SK-N-SH treated with all-trans-retinoic acid at 6 μM for 48 hours (cell line): ENCODE measurements at regions not wholly inside any gene's neighbourhood (a gene's known extent, or its start where the extent isn't known, plus 50 kb on each side); places are given as distances from the start of the nearest gene placed in this dataset.
"Not testable (repeated sequence)": the region's sequence is repeated elsewhere in the genome, so short reads cannot be mapped to it uniquely, and the experiment has no call there.

Experiments used
- ATAC-seq: fragments of 200-7000 bp; cut with Tn5 transposase; 3 replicates; pipeline ENCODE4 v1.9.1; 2020; ENCODE audit warnings: mild to moderate bottlenecking, moderate library complexity
- ARNTL ChIP-seq: fragments of 450-650 bp; formaldehyde crosslinking; IDR thresholded peaks from 2 replicates; pipeline ENCODE4 v1.5.0; 2020; ENCODE audit warnings: low read depth, mild to moderate bottlenecking, moderate library complexity, borderline replicate concordance
- CREB5 ChIP-seq: fragments of 250-450 bp; sonication (Bioruptor Pico); IDR thresholded peaks from 2 replicates; pipeline ENCODE4 v1.5.1; 2020; ENCODE audit warnings: low read depth, mild to moderate bottlenecking, moderate library complexity
- CSDC2 ChIP-seq: fragments of 250-450 bp; sonication (Bioruptor Pico); IDR thresholded peaks from 2 replicates; pipeline ENCODE4 v1.5.0; 2020; ENCODE audit warnings: mild to moderate bottlenecking, moderate library complexity
- ESRRG ChIP-seq: fragments of 250-450 bp; sonication (Bioruptor Pico); IDR thresholded peaks from 2 replicates; pipeline ENCODE4 v1.6.1; 2021; ENCODE audit warnings: mild to moderate bottlenecking
- ISL1 ChIP-seq: fragments of 250-450 bp; sonication (Bioruptor Pico); IDR thresholded peaks from 2 replicates; pipeline ENCODE4 v2.1.2; 2022; ENCODE audit warnings: mild to moderate bottlenecking, moderate library complexity
- PATZ1 ChIP-seq: fragments of 250-450 bp; sonication (Bioruptor Pico); IDR thresholded peaks from 2 replicates; pipeline ENCODE4 v1.8.0; 2020; ENCODE audit warnings: mild to moderate bottlenecking, moderate library complexity, borderline replicate concordance
- POU6F1 ChIP-seq: fragments of 250-450 bp; sonication (Bioruptor Pico); IDR thresholded peaks from 2 replicates; pipeline ENCODE4 v1.8.0; 2021; ENCODE audit warnings: low read depth, mild to moderate bottlenecking, moderate library complexity, borderline replicate concordance
- RARB ChIP-seq: fragments of 250-450 bp; sonication (Bioruptor Pico); IDR thresholded peaks from 2 replicates; pipeline ENCODE4 v1.8.0; 2021; ENCODE audit warnings: mild to moderate bottlenecking, moderate library complexity
- SNAI2 ChIP-seq: fragments of 250-450 bp; sonication (Bioruptor Pico); IDR thresholded peaks from 2 replicates; pipeline ENCODE4 v1.5.0; 2020; ENCODE audit warnings: mild to moderate bottlenecking, moderate library complexity
- TCF4 ChIP-seq: fragments of 250-450 bp; sonication (Bioruptor Pico); IDR thresholded peaks from 2 replicates; pipeline ENCODE4 v1.8.0; 2021; ENCODE audit warnings: mild to moderate bottlenecking, moderate library complexity, borderline replicate concordance
- TSHZ2 ChIP-seq: fragments of 250-450 bp; sonication (Bioruptor Pico); IDR thresholded peaks from 2 replicates; pipeline ENCODE4 v1.5.0; 2020; ENCODE audit warnings: mild to moderate bottlenecking, moderate library complexity
- ZFP3 ChIP-seq: fragments of 250-450 bp; sonication (Bioruptor Pico); IDR thresholded peaks from 2 replicates; pipeline ENCODE4 v1.5.0; 2020; ENCODE audit warnings: mild to moderate bottlenecking, moderate library complexity
- ZFP30 ChIP-seq: fragments of 450-650 bp; formaldehyde crosslinking; IDR thresholded peaks from 2 replicates; pipeline ENCODE4 v1.5.0; 2022; ENCODE audit warnings: mild to moderate bottlenecking, moderate library complexity
- ZNF565 ChIP-seq: fragments of 450-650 bp; formaldehyde crosslinking; conservative IDR thresholded peaks from 2 replicates; pipeline ENCODE4 v1.5.0; 2020; ENCODE audit warnings: low read depth, mild to moderate bottlenecking, moderate library complexity
- ZNF8 ChIP-seq: fragments of 450-650 bp; formaldehyde crosslinking; IDR thresholded peaks from 2 replicates; pipeline ENCODE4 v1.5.0; 2020; ENCODE audit warnings: mild to moderate bottlenecking, moderate library complexity

GRCh38 chr12:28035500-28035899 is 63.0 kb upstream of the PTHLH start:
- peak; percentile 46 for ATAC-seq
- no peak for TF ChIP-seq POU6F1 (CRISPR knock-in tag)
- TF ChIP-seq CREB5: no peak
- TF ChIP-seq TSHZ2 (CRISPR knock-in tag): no peak
- TF ChIP-seq ZFP3 (CRISPR knock-in tag): no peak
- TF ChIP-seq PATZ1: no peak
- TF ChIP-seq TCF4: no peak
- no peak for TF ChIP-seq ZNF565 (CRISPR knock-in tag)
- TF ChIP-seq RARB (CRISPR knock-in tag): no peak
- TF ChIP-seq, all 23 proteins: peak for 0

- ATAC-seq: no peak
Measured at GRCh38 chr12:28036940-28037339, 64.4 kb upstream of the PTHLH start.

GRCh38 chr12:28040246-28040645 is 67.7 kb upstream of the PTHLH start:
- no peak for ATAC-seq
- no peak for TF ChIP-seq TCF4
- TF ChIP-seq POU6F1 (CRISPR knock-in tag): no peak
- TF ChIP-seq SNAI2 (CRISPR knock-in tag): no peak
- TF ChIP-seq ESRRG: no peak
- no peak for TF ChIP-seq ISL1
- TF ChIP-seq, all 23 proteins: peak for 0

More at GRCh38 chr12:28036940-28037339, 64.4 kb upstream of the PTHLH start:
- TF ChIP-seq ZNF8 (CRISPR knock-in tag): no peak

- ATAC-seq: not testable (repeated sequence)
Measured at GRCh38 chr12:28046600-28046999, 74.1 kb upstream of the PTHLH start.

GRCh38 chr12:28050606-28051005 is 78.1 kb upstream of the PTHLH start:
- ATAC-seq: no peak
- TF ChIP-seq ARNTL (CRISPR knock-in tag) (no peak), CSDC2 (CRISPR knock-in tag) (no peak), TCF4 (no peak), ESRRG (no peak), ZFP30 (CRISPR knock-in tag) (no peak)

More at GRCh38 chr12:28046600-28046999, 74.1 kb upstream of the PTHLH start:
- peak; percentile 98 for TF ChIP-seq ZNF8 (CRISPR knock-in tag)
- TF ChIP-seq, all 23 proteins: peak for 1; not testable (repeated sequence) for 22
